ENCODE measurements at regions not wholly inside any gene's neighbourhood (a gene's known extent, or its start where the extent isn't known, plus 50 kb on each side); places are given as distances from the start of the nearest gene placed in this dataset.

GRCh38 chr12:103172447-103173112 lies 215.1 kb downstream of the ASCL1 start:
- ChIA-PET CTCF (no interaction called here), POLR2A (no interaction called here)
- no peak overlapping the region for H3K4me3 Mint-ChIP-seq
- H3K36me3 Mint-ChIP-seq (ENCODE audit: low read depth): no peaks in the 10 kb centered on the region
- no peak overlapping the region for H3K27ac Mint-ChIP-seq
- intact Hi-C loops (cut with micrococcal nuclease): no loop called here
- DNase-seq: no peak
- ATAC-seq (ENCODE audit: low read depth): no peak
- no peaks in the 10 kb centered on the region for H3K4me1 Mint-ChIP-seq
- TF ChIP-seq, protein P1, sequence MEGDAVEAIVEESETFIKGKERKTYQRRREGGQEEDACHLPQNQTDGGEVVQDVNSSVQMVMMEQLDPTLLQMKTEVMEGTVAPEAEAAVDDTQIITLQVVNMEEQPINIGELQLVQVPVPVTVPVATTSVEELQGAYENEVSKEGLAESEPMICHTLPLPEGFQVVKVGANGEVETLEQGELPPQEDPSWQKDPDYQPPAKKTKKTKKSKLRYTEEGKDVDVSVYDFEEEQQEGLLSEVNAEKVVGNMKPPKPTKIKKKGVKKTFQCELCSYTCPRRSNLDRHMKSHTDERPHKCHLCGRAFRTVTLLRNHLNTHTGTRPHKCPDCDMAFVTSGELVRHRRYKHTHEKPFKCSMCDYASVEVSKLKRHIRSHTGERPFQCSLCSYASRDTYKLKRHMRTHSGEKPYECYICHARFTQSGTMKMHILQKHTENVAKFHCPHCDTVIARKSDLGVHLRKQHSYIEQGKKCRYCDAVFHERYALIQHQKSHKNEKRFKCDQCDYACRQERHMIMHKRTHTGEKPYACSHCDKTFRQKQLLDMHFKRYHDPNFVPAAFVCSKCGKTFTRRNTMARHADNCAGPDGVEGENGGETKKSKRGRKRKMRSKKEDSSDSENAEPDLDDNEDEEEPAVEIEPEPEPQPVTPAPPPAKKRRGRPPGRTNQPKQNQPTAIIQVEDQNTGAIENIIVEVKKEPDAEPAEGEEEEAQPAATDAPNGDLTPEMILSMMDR (IDR thresholded peaks at IDR 0.05): no peak
- H3K27me3 Mint-ChIP-seq: no peaks in the 10 kb centered on the region
- no peaks in the 10 kb centered on the region for H3K9me3 Mint-ChIP-seq

- POLR2A ChIA-PET: no interaction called here
- ATAC-seq (ENCODE audit: low read depth) (no peak), DNase-seq (no peak)
- intact Hi-C loops (cut with micrococcal nuclease): no loop called here
- Mint-ChIP-seq H3K4me1 (no peaks in the 10 kb centered on the region), H3K27me3 (no peaks in the 10 kb centered on the region), H3K36me3 (ENCODE audit: low read depth) (no peaks in the 10 kb centered on the region), H3K27ac (no peak overlapping the region), H3K9me3 (no peaks in the 10 kb centered on the region), H3K4me3 (no peak overlapping the region)
- TF ChIP-seq, protein P1 (IDR thresholded peaks at IDR 0.05): no peak
- CTCF ChIA-PET: no interaction called here
These were observed 218.2 kb downstream of the ASCL1 start for GRCh38 chr12:103175625-103176024.

- ChIA-PET POLR2A (no interaction called here), CTCF (no interaction called here)
- ATAC-seq (ENCODE audit: low read depth) (no peak), DNase-seq (no peak)
- no peaks in the 10 kb centered on the region for H3K27me3 Mint-ChIP-seq
- TF ChIP-seq, protein P1 (IDR thresholded peaks at IDR 0.05): no peak
- H3K27ac Mint-ChIP-seq: no peak overlapping the region
- H3K4me1 Mint-ChIP-seq: peaks cover 10% of the 10 kb centered on the region
- H3K4me3 Mint-ChIP-seq: no peak overlapping the region
- no peaks in the 10 kb centered on the region for H3K9me3 Mint-ChIP-seq
- H3K36me3 Mint-ChIP-seq (ENCODE audit: low read depth): no peaks in the 10 kb centered on the region
- intact Hi-C loops (cut with micrococcal nuclease): no loop called here
These were observed 220.3 kb downstream of the ASCL1 start for GRCh38 chr12:103177639-103178255.

DNA sequence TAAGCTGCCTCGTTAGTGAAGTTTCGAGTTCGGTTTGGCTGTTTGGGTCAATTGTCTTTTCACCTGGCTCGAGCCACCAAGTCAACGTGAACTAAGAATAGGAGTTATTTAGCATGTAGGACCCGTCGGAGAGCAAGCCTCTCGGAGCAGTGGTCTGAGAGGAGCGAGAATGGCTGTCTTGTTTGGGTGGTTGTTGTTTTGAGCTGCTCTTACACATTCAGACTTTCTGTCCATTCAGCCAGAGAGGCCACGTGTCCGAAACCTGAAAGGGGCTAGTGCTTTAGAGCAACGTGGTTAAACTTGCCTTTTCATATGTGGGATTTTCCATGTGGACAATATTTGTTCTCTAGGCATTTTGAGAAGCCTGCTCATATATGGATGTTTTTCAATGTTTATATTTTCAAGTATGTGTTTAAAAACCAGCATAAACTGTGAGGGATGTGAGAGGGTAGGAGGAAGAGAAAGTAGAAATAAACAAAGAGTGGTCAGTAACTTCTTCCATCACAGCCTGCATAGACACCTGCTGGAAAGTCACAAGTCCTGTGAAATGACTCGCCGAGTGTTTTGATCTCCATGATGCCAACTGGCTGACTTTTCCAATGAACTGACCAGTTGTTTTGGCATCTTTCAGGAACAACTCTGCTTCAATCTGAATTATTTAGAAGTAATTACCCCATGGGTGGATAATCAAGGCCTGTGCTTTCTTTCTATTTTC lies 221.0 kb downstream of the ASCL1 start:
- Mint-ChIP-seq H3K27me3 (no peaks in the 10 kb centered on the region), H3K36me3 (ENCODE audit: low read depth) (no peaks in the 10 kb centered on the region), H3K9me3 (no peaks in the 10 kb centered on the region), H3K4me1 (peaks cover 10% of the 10 kb centered on the region), H3K27ac (no peak overlapping the region), H3K4me3 (no peak overlapping the region)
- ChIA-PET CTCF (no interaction called here), POLR2A (no interaction called here)
- no peak for DNase-seq
- intact Hi-C loops (cut with micrococcal nuclease): no loop called here
- ATAC-seq (ENCODE audit: low read depth): no peak
- TF ChIP-seq, protein P1 (IDR thresholded peaks at IDR 0.05): no peak

Measured in activated B cell treated with CpG ODN at 0.5 μM for 24 hours (primary cell).